ENCODE measurements at regions not wholly inside any gene's neighbourhood (a gene's known extent, or its start where the extent isn't known, plus 50 kb on each side); places are given as distances from the start of the nearest gene placed in this dataset.

DNA sequence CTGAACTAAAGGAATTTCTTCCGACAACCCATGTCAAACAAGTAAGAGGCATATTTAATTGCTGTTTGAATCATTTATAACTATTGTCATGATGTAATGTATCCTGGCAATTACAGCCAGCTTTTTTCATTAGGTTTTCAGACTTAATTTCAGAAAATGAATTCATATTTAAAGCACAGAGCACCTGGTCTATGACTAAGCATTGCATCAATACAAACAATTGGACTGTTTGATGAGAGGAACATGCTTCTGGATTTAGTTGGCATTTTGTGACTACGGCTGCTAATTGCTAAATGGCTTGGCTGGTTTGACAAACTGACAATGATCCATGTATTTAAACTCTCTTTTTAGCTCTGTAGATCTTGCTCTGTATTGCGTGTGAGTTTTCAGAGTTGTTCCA, 853.4 kb downstream of the NCAM2 start:
- TF ChIP-seq, protein P1, sequence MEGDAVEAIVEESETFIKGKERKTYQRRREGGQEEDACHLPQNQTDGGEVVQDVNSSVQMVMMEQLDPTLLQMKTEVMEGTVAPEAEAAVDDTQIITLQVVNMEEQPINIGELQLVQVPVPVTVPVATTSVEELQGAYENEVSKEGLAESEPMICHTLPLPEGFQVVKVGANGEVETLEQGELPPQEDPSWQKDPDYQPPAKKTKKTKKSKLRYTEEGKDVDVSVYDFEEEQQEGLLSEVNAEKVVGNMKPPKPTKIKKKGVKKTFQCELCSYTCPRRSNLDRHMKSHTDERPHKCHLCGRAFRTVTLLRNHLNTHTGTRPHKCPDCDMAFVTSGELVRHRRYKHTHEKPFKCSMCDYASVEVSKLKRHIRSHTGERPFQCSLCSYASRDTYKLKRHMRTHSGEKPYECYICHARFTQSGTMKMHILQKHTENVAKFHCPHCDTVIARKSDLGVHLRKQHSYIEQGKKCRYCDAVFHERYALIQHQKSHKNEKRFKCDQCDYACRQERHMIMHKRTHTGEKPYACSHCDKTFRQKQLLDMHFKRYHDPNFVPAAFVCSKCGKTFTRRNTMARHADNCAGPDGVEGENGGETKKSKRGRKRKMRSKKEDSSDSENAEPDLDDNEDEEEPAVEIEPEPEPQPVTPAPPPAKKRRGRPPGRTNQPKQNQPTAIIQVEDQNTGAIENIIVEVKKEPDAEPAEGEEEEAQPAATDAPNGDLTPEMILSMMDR (IDR thresholded peaks at IDR 0.05): no peak
- TF ChIP-seq POLR2A (IDR thresholded peaks at IDR 0.05): no peak

Data from right lobe of liver (tissue), 4 donors.